ENCODE measurements at regions not wholly inside any gene's neighbourhood (a gene's known extent, or its start where the extent isn't known, plus 50 kb on each side); places are given as distances from the start of the nearest gene placed in this dataset.

DNA sequence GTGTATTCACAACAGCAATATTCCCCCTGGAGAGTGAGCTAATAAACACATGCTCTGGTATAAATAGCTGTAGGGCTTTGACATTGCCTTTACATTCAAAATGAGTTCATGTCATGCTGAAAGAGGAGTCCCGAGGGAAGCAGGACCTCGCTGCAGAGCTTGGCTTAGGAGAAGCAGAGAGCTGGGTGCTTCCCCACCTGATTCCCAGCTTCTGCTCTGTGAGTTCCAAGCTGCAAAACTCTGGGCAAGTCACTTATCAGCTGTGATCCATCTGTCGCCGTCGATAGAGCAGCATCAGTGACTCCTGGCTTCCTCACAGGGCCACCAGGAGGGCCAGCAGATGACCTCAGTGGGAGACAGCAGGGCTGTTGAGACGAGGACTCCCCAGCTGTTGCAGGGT, 241.8 kb downstream of the ANKRD60 start:
- intact Hi-C loops (cut with DNase I; ENCODE audit: low total_unique reads): no loop called here
- H3K36me3 ChIP-seq: no peaks in the 10 kb centered on the region
- no peak overlapping the region for H3K4me3 ChIP-seq
- H3K27ac ChIP-seq: no peak overlapping the region
- TF ChIP-seq POLR2AphosphoS5 (IDR thresholded peaks at IDR 0.05) (no peak), EP300 (IDR thresholded peaks at IDR 0.05) (no peak), POLR2A (IDR thresholded peaks at IDR 0.05) (no peak)
- TF ChIP-seq, protein P1, sequence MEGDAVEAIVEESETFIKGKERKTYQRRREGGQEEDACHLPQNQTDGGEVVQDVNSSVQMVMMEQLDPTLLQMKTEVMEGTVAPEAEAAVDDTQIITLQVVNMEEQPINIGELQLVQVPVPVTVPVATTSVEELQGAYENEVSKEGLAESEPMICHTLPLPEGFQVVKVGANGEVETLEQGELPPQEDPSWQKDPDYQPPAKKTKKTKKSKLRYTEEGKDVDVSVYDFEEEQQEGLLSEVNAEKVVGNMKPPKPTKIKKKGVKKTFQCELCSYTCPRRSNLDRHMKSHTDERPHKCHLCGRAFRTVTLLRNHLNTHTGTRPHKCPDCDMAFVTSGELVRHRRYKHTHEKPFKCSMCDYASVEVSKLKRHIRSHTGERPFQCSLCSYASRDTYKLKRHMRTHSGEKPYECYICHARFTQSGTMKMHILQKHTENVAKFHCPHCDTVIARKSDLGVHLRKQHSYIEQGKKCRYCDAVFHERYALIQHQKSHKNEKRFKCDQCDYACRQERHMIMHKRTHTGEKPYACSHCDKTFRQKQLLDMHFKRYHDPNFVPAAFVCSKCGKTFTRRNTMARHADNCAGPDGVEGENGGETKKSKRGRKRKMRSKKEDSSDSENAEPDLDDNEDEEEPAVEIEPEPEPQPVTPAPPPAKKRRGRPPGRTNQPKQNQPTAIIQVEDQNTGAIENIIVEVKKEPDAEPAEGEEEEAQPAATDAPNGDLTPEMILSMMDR (IDR thresholded peaks at IDR 0.05): no peak
- H3K9me3 ChIP-seq: no peaks in the 10 kb centered on the region
- peaks cover 0 to 8% (median 0%) of the 10 kb centered on the region in 3 donors for H3K27me3 ChIP-seq
- DNase-seq: no peak
- 67 to 79% (median 74%) methylated on average over 3 to 6 of the region's 6 CpGs for WGBS, 5 donors
- peaks cover 0 to 3% (median 0%) of the 10 kb centered on the region in 4 donors for H3K4me1 ChIP-seq

DNA sequence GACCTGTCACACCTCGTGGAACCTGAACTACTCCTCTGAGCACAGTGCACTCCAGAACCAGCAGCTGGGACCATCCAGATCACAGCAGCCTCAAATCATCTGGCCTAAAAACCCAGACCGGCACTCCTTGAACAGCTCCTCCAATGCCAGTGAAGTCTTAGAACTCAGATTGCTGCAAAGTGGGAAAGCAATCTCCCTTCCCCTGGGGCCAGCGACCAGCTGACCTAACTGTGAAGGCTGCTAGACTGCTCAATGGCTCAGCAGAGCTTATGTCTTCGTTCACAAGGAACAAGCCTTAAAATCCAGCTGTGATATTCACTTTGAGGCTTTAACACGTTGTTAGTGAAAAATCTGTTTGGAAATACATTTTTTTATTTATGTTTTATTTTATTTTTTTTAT, 243.2 kb downstream of the ANKRD60 start:
- TF ChIP-seq, protein P1 (IDR thresholded peaks at IDR 0.05): no peak
- TF ChIP-seq EP300 (IDR thresholded peaks at IDR 0.05): no peak
- no peak for TF ChIP-seq POLR2AphosphoS5 (IDR thresholded peaks at IDR 0.05)
- no peak for TF ChIP-seq POLR2A (IDR thresholded peaks at IDR 0.05)
- Histone ChIP-seq H3K9me3 (no peaks in the 10 kb centered on the region), H3K27ac (no peak overlapping the region), H3K36me3 (no peaks in the 10 kb centered on the region), H3K4me3 (no peak overlapping the region), H3K4me1 (peaks cover 0 to 3% (median 0%) of the 10 kb centered on the region in 4 donors), H3K27me3 (peaks cover 0 to 6% (median 0%) of the 10 kb centered on the region in 3 donors)
- 47 to 57% (median 50%) methylated on average over 5 of the region's 5 CpGs for WGBS, 5 donors
- intact Hi-C loops (cut with DNase I; ENCODE audit: low total_unique reads): no loop called here
- DNase-seq: peak in 1 of 2 donors; percentile 49

DNA sequence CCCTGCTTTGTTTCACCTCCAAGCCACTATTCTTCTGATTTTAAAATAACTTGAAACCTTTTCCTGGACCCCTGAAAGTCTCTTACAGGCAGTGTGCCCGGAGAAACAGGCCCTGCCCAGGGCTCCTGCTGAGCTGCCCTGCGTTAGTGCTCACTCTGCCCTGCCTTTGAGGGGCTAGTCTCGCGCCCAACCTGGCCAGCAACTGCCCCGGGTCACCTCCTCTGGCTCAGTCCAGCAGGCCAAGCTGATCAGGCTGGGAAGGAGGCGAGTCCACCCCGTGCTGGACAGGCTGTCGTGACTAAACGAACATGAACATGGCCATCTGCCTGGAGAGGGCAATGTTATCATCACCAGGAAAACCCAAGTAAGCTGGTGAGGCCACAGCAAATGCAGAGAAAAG, 245.4 kb downstream of the ANKRD60 start:
- H3K4me1 ChIP-seq: peaks cover 0 to 3% (median 0%) of the 10 kb centered on the region in 4 donors
- 69 to 77% (median 70%) methylated on average over 6 to 9 of the region's 9 CpGs for WGBS, 5 donors
- H3K36me3 ChIP-seq: no peaks in the 10 kb centered on the region
- no peak overlapping the region for H3K4me3 ChIP-seq
- DNase-seq: no peak
- H3K27ac ChIP-seq: no peak overlapping the region
- TF ChIP-seq POLR2AphosphoS5 (IDR thresholded peaks at IDR 0.05) (no peak), EP300 (IDR thresholded peaks at IDR 0.05) (no peak), POLR2A (IDR thresholded peaks at IDR 0.05) (no peak)
- TF ChIP-seq, protein P1 (IDR thresholded peaks at IDR 0.05): no peak
- no peaks in the 10 kb centered on the region for H3K9me3 ChIP-seq
- intact Hi-C loops (cut with DNase I; ENCODE audit: low total_unique reads): no loop called here
- H3K27me3 ChIP-seq: peaks cover 0 to 8% (median 0%) of the 10 kb centered on the region in 3 donors

DNA sequence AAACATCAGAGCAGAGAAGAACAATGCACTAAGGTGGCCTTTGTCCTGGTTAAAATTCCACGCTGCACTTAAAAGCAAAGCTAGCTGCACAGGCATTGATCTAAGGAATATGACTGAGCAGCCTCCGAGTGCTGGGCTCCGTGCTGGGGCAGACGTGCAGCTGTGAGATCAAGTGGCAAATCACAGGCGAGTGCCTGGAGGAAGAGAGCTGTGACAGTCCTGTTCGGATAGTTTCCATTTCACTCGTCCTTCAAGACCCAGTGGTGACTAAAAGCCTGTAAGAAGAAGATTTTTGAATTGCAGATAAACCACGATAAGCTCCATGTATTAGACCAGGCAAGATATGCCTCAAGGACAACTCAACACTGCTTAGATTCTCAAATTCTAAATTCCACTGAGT, 247.9 kb downstream of the ANKRD60 start:
- H3K4me1 ChIP-seq: no peaks in the 10 kb centered on the region
- TF ChIP-seq EP300 (IDR thresholded peaks at IDR 0.05): no peak
- no peak for TF ChIP-seq POLR2AphosphoS5 (IDR thresholded peaks at IDR 0.05)
- TF ChIP-seq POLR2A (IDR thresholded peaks at IDR 0.05): no peak
- TF ChIP-seq, protein P1 (IDR thresholded peaks at IDR 0.05): no peak
- peaks cover 0 to 8% (median 0%) of the 10 kb centered on the region in 3 donors for H3K27me3 ChIP-seq
- DNase-seq: no peak
- 34 to 46% (median 39%) methylated on average over 8 of the region's 8 CpGs for WGBS, 5 donors
- no peaks in the 10 kb centered on the region for H3K36me3 ChIP-seq
- H3K9me3 ChIP-seq: no peaks in the 10 kb centered on the region
- intact Hi-C loops (cut with DNase I; ENCODE audit: low total_unique reads): no loop called here
- no peak overlapping the region for H3K4me3 ChIP-seq
- no peak overlapping the region for H3K27ac ChIP-seq
